Neural cell (in vitro differentiated cells): ENCODE measurements at regions not wholly inside any gene's neighbourhood (a gene's known extent, or its start where the extent isn't known, plus 50 kb on each side); places are given as distances from the start of the nearest gene placed in this dataset.

ENCODE experiments used
- CTCF ChIP-seq: fragments of 450-650 bp; IDR thresholded peaks from 2 replicates; pipeline ENCODE4 v1.5.1; 2014; ENCODE audit warnings: antibody characterized with exemption, mild to moderate bottlenecking, moderate library complexity; ENCODE audit not compliant: poor library complexity, severe bottlenecking
- EP300 ChIP-seq: fragments of 450-650 bp; conservative IDR thresholded peaks from 2 replicates; pipeline ENCODE4 v1.6.1; 2014; ENCODE audit warnings: antibody characterized with exemption, mild to moderate bottlenecking, moderate library complexity; ENCODE audit not compliant: poor library complexity, severe bottlenecking
- EZH2 ChIP-seq: fragments of 200-600, 300-800 bp; shearing (Covaris generic), sonication (generic); IDR thresholded peaks from 2 replicates; pipeline ENCODE4 v1.6.1; 2014; ENCODE audit warnings: antibody characterized with exemption, low read length, borderline replicate concordance, mild to moderate bottlenecking; ENCODE audit not compliant: insufficient read depth, poor library complexity, severe bottlenecking
- POLR2AphosphoS5 ChIP-seq: IDR thresholded peaks from 2 replicates; pipeline ENCODE4 v1.6.1; 2012
- RAD21 ChIP-seq: fragments of 450-650 bp; conservative IDR thresholded peaks from 2 replicates; pipeline ENCODE4 v1.6.1; 2014; ENCODE audit warnings: antibody characterized with exemption, mild to moderate bottlenecking, moderate library complexity
- SMC3 ChIP-seq: fragments of 450-650 bp; conservative IDR thresholded peaks from 2 replicates; pipeline ENCODE4 v1.6.1; 2014; ENCODE audit warnings: antibody characterized with exemption, mild to moderate bottlenecking, moderate library complexity; ENCODE audit not compliant: poor library complexity
- TAF1 ChIP-seq: IDR thresholded peaks from 2 replicates; pipeline ENCODE4 v1.6.1; 2012; ENCODE audit warnings: low read depth

DNA sequence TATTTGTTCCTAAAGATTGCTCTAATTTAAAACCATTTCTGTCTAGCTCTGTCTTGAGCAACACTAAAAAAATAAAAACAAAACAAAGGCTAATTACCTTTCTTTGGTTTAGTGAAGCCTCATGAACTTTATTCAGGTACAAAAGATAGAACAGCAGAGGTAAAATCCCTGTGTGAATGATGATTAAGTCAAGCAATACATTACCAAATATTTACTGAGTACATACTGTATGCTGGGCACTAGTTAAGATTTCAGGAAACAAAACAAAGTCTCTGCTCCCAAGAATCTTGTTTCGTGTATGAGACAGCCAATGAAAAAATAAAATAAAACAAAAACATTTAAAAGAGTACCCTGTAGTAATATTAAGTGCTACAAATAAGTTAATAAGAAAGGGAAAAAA is 257.5 kb downstream of the RND3 start:
- no peak for TF ChIP-seq CTCF
- TF ChIP-seq RAD21: no peak
- TF ChIP-seq EP300: no peak
- TF ChIP-seq POLR2AphosphoS5: no peak
- no peak for TF ChIP-seq TAF1
- no peak for TF ChIP-seq EZH2
- TF ChIP-seq SMC3: no peak
